ENCODE measurements at regions not wholly inside any gene's neighbourhood (a gene's known extent, or its start where the extent isn't known, plus 50 kb on each side); places are given as distances from the start of the nearest gene placed in this dataset.
A peak's percentile ranks its signal among the peaks of the same experiment; 100 is the strongest.

DNA sequence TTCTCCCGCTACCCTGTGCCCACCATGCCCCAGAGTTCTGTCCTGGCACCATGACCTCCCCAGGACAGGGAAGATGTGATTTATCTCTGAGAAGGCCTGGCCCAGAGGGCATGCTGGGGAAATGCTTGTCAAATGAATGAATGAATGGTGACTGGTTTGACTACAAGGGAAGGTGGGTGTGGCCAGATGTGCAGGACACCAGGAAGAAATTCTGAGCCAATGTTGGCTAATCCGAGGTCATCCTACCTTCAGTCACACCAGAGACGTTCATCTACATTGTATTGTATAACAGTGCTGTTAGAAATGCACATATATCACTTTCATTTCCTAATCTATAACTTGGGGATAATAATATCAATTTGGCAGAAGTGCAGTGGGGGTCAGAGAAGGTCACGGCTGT, 138.4 kb downstream of the FAM43A start:
- no peak overlapping the region for H2BK20ac ChIP-seq (ENCODE audit: low read depth, low read length)
- H2BK15ac ChIP-seq (ENCODE audit: low read depth, low read length) = no peak overlapping the region
- H2BK5ac ChIP-seq (ENCODE audit: low read depth, low read length, poor library complexity, severe bottlenecking) = no peak overlapping the region
- no peak overlapping the region for H2BK120ac ChIP-seq (ENCODE audit: low read depth, low read length)
- no peak overlapping the region for H3K27ac ChIP-seq (ENCODE audit: insufficient read depth, low read length)
- H3K4ac ChIP-seq (ENCODE audit: low read depth, low read length) = no peak overlapping the region
- no TSS peak for BruUV-seq (replicated peaks)
- H3K14ac ChIP-seq (replicated peaks; ENCODE audit: low read depth, low read length) = no peak overlapping the region
- ChIA-PET POLR2A (ENCODE audit: unreplicated experiment) (no interaction called here), CTCF (no interaction called here)
- ATAC-seq (ENCODE audit: low read depth) = no peak
- H3K9me3 ChIP-seq (ENCODE audit: control insufficient read depth, insufficient read depth, low read length) = no peaks in the 10 kb centered on the region
- no peak for DNase-seq
- no peaks in the 10 kb centered on the region for H3K4me1 ChIP-seq (ENCODE audit: control insufficient read depth, insufficient read depth, low read length)
- 0 out of 2 replicates have a peak, but pooled peaks cover 3% of the 10 kb centered on the region for H3K9me1 ChIP-seq (ENCODE audit: insufficient read depth, low read length)
- H2AFZ ChIP-seq (replicated peaks; ENCODE audit: low read length, poor library complexity) = peak overlapping the region; percentile 33
- no peak overlapping the region for H2AK9ac ChIP-seq (replicated peaks; ENCODE audit: low read depth, low read length, poor library complexity)
- no peak overlapping the region for H3K4me2 ChIP-seq (ENCODE audit: low read depth, low read length)
- H3K36me3 ChIP-seq (ENCODE audit: control insufficient read depth, insufficient read depth, low read length) = no peaks in the 10 kb centered on the region
- H3K9ac ChIP-seq (ENCODE audit: low read depth, low read length) = no peak overlapping the region
- H3K27me3 ChIP-seq (ENCODE audit: control insufficient read depth, insufficient read depth, low read length) = peaks cover 23% of the 10 kb centered on the region
- no peak overlapping the region for H3K56ac ChIP-seq (ENCODE audit: extremely low read depth, insufficient read depth, low read length)
- no peak overlapping the region for H4K5ac ChIP-seq (ENCODE audit: low read depth, low read length)
- dilution Hi-C loops (cut with HindIII; ENCODE audit: low sequenced_read_pairs, unreplicated experiment) (no loop called here), intact Hi-C loops (cut with micrococcal nuclease) (no loop called here), in situ Hi-C loops (cut with MboI; ENCODE audit: low sequenced_read_pairs) (no loop called here)
- no peaks in the 10 kb centered on the region for H3K79me1 ChIP-seq (ENCODE audit: low read depth in 1 of 2, low read length in 2 of 2)
- no peak for TF ChIP-seq CHD1 (IDR thresholded peaks at IDR 0.05; ENCODE audit: low read depth, low read length)
- no peak for TF ChIP-seq BHLHE40 (IDR thresholded peaks at IDR 0.05; ENCODE audit: low read depth, low read length)
- no peak for TF ChIP-seq RAD21 (IDR thresholded peaks at IDR 0.05; ENCODE audit: low read length)
- TF ChIP-seq FOS (IDR thresholded peaks at IDR 0.05; ENCODE audit: low read depth, low read length) = no peak
- no peak for TF ChIP-seq CEBPB (IDR thresholded peaks at IDR 0.05; ENCODE audit: low read depth, low read length)
- TF ChIP-seq MAFK (IDR thresholded peaks at IDR 0.05; ENCODE audit: low read depth, low read length) = no peak
- no peak for TF ChIP-seq RCOR1 (IDR thresholded peaks at IDR 0.05; ENCODE audit: insufficient replicate concordance, low read length)
- no peak for TF ChIP-seq POLR2A (IDR thresholded peaks at IDR 0.05; ENCODE audit: low read depth, low read length)
- TF ChIP-seq, protein P1, sequence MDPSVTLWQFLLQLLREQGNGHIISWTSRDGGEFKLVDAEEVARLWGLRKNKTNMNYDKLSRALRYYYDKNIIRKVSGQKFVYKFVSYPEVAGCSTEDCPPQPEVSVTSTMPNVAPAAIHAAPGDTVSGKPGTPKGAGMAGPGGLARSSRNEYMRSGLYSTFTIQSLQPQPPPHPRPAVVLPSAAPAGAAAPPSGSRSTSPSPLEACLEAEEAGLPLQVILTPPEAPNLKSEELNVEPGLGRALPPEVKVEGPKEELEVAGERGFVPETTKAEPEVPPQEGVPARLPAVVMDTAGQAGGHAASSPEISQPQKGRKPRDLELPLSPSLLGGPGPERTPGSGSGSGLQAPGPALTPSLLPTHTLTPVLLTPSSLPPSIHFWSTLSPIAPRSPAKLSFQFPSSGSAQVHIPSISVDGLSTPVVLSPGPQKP (IDR thresholded peaks at IDR 0.05; ENCODE audit: borderline replicate concordance, low read depth, low read length) = no peak
- TF ChIP-seq USF2 (IDR thresholded peaks at IDR 0.05; ENCODE audit: low read depth, low read length) = no peak
- no peak for TF ChIP-seq MXI1 (IDR thresholded peaks at IDR 0.05; ENCODE audit: borderline replicate concordance, low read depth, low read length)
- no peak for TF ChIP-seq MAZ (IDR thresholded peaks at IDR 0.05; ENCODE audit: borderline replicate concordance, low read depth, low read length)
- no peak for TF ChIP-seq CTCF (conservative IDR thresholded peaks at IDR 0.05; ENCODE audit: low read depth, low read length)
- no peak for TF ChIP-seq SMC3 (IDR thresholded peaks at IDR 0.05; ENCODE audit: low read depth, low read length)
- no peak overlapping the region for H4K91ac ChIP-seq (ENCODE audit: insufficient read depth, low read depth, low read length)
- H4K8ac ChIP-seq (ENCODE audit: low read depth in 2 of 2, low read length in 2 of 2) = no peak overlapping the region
- H3K18ac ChIP-seq (ENCODE audit: low read depth, low read length) = no peak overlapping the region
- WGBS, 2 experiments (ENCODE audit: extremely low coverage in 2 of 2, insufficient read length in 1 of 2) = no CpG with 5 or more reads among the region's 4 CpGs
- H3K4me3 ChIP-seq (ENCODE audit: insufficient read depth, low read depth, low read length) = no peak overlapping the region
- no peak overlapping the region for H2AK5ac ChIP-seq (ENCODE audit: low read depth, low read length)
- H3K23ac ChIP-seq (ENCODE audit: low read depth, low read length) = no peak overlapping the region
- H4K20me1 ChIP-seq (ENCODE audit: insufficient read depth, low read length) = no peaks in the 10 kb centered on the region; the same call in 1 of the 2 replicates

Data from IMR-90 (cell line).